ENCODE measurements at regions not wholly inside any gene's neighbourhood (a gene's known extent, or its start where the extent isn't known, plus 50 kb on each side); places are given as distances from the start of the nearest gene placed in this dataset.

DNA sequence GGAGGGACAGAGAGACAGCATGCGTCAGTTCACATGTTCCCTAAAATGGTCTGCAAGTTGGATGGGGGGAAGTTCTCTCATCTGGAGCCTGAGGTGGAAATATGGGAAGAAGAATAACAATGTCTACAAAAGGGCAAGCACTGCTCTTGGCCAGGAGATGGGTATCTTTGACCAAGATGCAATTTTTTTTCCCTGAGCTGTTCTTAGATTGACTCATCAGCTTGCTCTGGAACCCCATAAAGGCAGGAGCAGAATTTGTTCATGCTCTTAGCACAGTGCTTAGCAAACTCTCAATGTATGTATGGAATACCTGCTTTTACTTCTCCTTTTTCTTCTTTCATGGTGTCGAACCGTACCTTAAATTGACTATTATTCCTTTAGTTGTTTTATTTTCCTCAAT is 90.5 kb upstream of the ZNF827 start (continued):
- TF ChIP-seq HMGXB4 (CRISPR knock-in tag; IDR thresholded peaks at IDR 0.05; ENCODE audit: borderline replicate concordance) (no peak), CBX8 (IDR thresholded peaks at IDR 0.05) (no peak), NR3C1 (IDR thresholded peaks at IDR 0.05) (no peak), MYC (IDR thresholded peaks at IDR 0.05; ENCODE audit: borderline replicate concordance, low read length) (no peak), FOSB (CRISPR knock-in tag; IDR thresholded peaks at IDR 0.05) (no peak), CHD2 (IDR thresholded peaks at IDR 0.05; ENCODE audit: low read length, partially characterized antibody) (no peak), FOXS1 (CRISPR knock-in tag; IDR thresholded peaks at IDR 0.05) (no peak), ESRRA (IDR thresholded peaks at IDR 0.05; ENCODE audit: borderline replicate concordance, low read length) (no peak)

- TF ChIP-seq HOXA7 (CRISPR knock-in tag; IDR thresholded peaks at IDR 0.05) (no peak), MAX (IDR thresholded peaks at IDR 0.05) (no peak), HDAC2 (IDR thresholded peaks at IDR 0.05) (no peak), CTCF (IDR thresholded peaks at IDR 0.05) (no peak), FOSB (CRISPR knock-in tag; IDR thresholded peaks at IDR 0.05) (no peak), NPAS2 (CRISPR knock-in tag; IDR thresholded peaks at IDR 0.05; ENCODE audit: borderline replicate concordance) (no peak), EP300 (IDR thresholded peaks at IDR 0.05) (no peak), HOXB5 (CRISPR knock-in tag; IDR thresholded peaks at IDR 0.05) (no peak), CHD4 (IDR thresholded peaks at IDR 0.05; ENCODE audit: borderline replicate concordance) (no peak)
- TF ChIP-seq, protein P1, sequence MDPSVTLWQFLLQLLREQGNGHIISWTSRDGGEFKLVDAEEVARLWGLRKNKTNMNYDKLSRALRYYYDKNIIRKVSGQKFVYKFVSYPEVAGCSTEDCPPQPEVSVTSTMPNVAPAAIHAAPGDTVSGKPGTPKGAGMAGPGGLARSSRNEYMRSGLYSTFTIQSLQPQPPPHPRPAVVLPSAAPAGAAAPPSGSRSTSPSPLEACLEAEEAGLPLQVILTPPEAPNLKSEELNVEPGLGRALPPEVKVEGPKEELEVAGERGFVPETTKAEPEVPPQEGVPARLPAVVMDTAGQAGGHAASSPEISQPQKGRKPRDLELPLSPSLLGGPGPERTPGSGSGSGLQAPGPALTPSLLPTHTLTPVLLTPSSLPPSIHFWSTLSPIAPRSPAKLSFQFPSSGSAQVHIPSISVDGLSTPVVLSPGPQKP (IDR thresholded peaks at IDR 0.05; ENCODE audit: low read depth, low read length) = no peak
- TF ChIP-seq, protein P2, sequence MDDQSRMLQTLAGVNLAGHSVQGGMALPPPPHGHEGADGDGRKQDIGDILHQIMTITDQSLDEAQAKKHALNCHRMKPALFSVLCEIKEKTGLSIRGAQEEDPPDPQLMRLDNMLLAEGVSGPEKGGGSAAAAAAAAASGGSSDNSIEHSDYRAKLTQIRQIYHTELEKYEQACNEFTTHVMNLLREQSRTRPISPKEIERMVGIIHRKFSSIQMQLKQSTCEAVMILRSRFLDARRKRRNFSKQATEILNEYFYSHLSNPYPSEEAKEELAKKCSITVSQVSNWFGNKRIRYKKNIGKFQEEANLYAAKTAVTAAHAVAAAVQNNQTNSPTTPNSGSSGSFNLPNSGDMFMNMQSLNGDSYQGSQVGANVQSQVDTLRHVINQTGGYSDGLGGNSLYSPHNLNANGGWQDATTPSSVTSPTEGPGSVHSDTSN (IDR thresholded peaks at IDR 0.05) = no peak
- POLR2A ChIA-PET = no interaction called here
- 92% methylated on average over 1 of the region's 1 CpG for WGBS (ENCODE audit: missing lambda C conversion rate)
- Histone ChIP-seq H3K4me1 (no peaks in the 10 kb centered on the region; the same call in 2 of the 3 replicates), H3K9me3 (no peaks in the 10 kb centered on the region), H3K27ac (no peak overlapping the region), H3K4me2 (no peak overlapping the region), H3K4me3 (no peak overlapping the region)
- no peak for FAIRE-seq
- CTCF ChIA-PET = no interaction called here
- ATAC-seq = no peak
- DNase-seq (ENCODE audit: low read depth in 1 of 2, low spot score in 1 of 2) = no peak
These were observed 89.1 kb upstream of the ZNF827 start for GRCh38 chr4:146027761-146028160.

DNA sequence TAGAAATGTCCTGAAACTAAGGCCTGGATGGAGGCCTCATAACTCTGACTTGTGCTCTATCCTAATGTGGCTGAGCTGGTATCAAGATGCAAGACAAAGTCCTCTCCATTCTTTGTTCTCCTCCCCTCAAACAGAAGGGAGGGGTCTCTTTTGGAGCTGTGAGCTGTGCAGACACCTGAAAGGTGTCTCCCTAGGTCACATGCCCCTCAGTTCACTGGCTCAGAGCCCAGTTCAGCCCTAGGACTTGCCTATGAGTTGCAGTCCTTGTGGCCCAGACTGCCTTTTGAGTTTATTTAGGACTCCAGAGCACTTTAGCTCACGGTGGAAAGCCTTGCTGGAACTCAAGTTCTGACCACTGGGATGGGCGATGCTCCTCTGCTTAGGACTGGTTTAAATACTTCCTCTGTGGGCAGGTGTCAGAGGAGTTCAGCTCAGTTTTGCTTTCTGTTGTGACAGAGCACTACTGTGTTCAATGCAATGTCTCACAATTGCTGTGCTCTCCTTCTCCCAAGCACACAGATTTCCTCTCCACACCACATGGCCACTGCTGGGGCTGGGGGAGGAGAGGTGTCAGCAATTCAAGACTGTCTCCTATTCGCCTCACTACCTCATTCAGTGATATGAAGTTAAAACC is 84.8 kb upstream of the ZNF827 start:
- ATAC-seq (no peak), FAIRE-seq (no peak), DNase-seq (ENCODE audit: low read depth in 1 of 2, low spot score in 1 of 2) (no peak)
- Histone ChIP-seq H3K4me1 (no peaks in the 10 kb centered on the region), H3K9me3 (no peaks in the 10 kb centered on the region), H3K27ac (no peak overlapping the region), H3K4me3 (no peak overlapping the region), H3K4me2 (no peak overlapping the region)
- 83% methylated on average over 1 of the region's 3 CpGs for WGBS (ENCODE audit: missing lambda C conversion rate)
- ChIA-PET CTCF (no interaction called here), POLR2A (no interaction called here)
- no peak for TF ChIP-seq ZSCAN20 (CRISPR knock-in tag; IDR thresholded peaks at IDR 0.05)
- TF ChIP-seq ZFP36 (IDR thresholded peaks at IDR 0.05; ENCODE audit: borderline replicate concordance, partially characterized antibody) = no peak

Data from A549 (cell line).